ENCODE measurements at regions not wholly inside any gene's neighbourhood (a gene's known extent, or its start where the extent isn't known, plus 50 kb on each side); places are given as distances from the start of the nearest gene placed in this dataset.

DNA sequence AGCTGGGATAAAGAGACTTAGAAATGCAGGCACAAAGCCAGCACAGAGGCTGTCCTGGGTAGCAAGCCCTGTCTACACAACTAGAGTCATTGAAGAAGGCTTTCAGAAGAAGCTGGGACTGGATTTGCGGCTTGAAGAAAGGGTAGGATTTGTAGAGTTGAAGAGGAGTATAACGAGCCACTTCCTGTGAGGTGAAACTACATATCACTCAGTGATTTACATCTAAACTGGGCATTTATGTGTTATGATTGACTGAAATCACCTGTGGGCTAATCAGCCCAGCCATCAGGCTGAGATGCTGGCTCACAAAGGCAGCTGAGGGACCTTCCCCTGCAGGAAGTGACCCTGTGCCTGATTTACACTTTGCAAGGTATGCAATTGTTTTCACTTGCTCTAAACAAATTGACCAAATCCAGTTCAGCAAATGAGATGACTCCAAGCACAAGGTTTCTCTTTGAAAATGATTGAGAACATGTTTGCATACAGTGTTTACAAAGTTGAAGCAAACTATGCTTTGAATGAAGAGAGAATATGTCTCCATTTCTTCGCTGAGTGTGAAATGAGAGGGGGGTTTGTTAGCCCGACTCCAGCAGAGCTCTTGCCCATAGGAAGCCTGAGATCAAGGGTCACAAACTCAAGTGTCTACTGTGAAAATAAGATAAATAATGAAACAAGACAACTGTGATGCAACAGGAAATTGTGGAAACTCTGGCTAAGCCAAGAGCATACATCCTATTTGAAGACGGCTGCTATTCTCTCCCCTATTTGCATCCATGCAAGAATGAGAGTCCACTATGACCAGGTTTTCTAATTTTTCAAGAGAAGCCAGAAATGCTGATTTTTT lies 69.3 kb upstream of the HK2 start:
- TF ChIP-seq, protein P1, sequence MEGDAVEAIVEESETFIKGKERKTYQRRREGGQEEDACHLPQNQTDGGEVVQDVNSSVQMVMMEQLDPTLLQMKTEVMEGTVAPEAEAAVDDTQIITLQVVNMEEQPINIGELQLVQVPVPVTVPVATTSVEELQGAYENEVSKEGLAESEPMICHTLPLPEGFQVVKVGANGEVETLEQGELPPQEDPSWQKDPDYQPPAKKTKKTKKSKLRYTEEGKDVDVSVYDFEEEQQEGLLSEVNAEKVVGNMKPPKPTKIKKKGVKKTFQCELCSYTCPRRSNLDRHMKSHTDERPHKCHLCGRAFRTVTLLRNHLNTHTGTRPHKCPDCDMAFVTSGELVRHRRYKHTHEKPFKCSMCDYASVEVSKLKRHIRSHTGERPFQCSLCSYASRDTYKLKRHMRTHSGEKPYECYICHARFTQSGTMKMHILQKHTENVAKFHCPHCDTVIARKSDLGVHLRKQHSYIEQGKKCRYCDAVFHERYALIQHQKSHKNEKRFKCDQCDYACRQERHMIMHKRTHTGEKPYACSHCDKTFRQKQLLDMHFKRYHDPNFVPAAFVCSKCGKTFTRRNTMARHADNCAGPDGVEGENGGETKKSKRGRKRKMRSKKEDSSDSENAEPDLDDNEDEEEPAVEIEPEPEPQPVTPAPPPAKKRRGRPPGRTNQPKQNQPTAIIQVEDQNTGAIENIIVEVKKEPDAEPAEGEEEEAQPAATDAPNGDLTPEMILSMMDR (IDR thresholded peaks at IDR 0.05): no peak
- no peak for TF ChIP-seq POLR2A (IDR thresholded peaks at IDR 0.05)

All from heart left ventricle (tissue), 13 donors.